Nephron progenitor cell (in vitro differentiated cells): ENCODE measurements at regions not wholly inside any gene's neighbourhood (a gene's known extent, or its start where the extent isn't known, plus 50 kb on each side); places are given as distances from the start of the nearest gene placed in this dataset.

Source experiments
- DNase-seq: peaks from one replicate; pipeline ENCODE4 v3.0.0; 2021
- H3K27ac Mint-ChIP-seq: 2 replicates; pipeline ENCODE4 v1.8.0; 2021; ENCODE audit warnings: mild to moderate bottlenecking, moderate library complexity, mixed read lengths
- H3K27me3 Mint-ChIP-seq: 2 replicates; pipeline ENCODE4 v1.8.0; 2021; ENCODE audit warnings: mild to moderate bottlenecking, low read depth, mixed read lengths; ENCODE audit not compliant: poor library complexity
- H3K36me3 Mint-ChIP-seq: 2 replicates; pipeline ENCODE4 v1.8.0; 2021; ENCODE audit warnings: low read depth, mixed read lengths
- H3K4me1 Mint-ChIP-seq: 2 replicates; pipeline ENCODE4 v1.8.0; 2021; ENCODE audit warnings: mixed read lengths
- H3K4me3 Mint-ChIP-seq: 2 replicates; pipeline ENCODE4 v1.8.0; 2021; ENCODE audit warnings: mild to moderate bottlenecking, moderate library complexity, mixed read lengths
- H3K9me3 Mint-ChIP-seq: 2 replicates; pipeline ENCODE4 v1.8.0; 2021; ENCODE audit warnings: mild to moderate bottlenecking, moderate library complexity, mixed read lengths
- TF ChIP-seq, protein P1 (sequence below): fragments of 200-600 bp; sonication (generic); IDR thresholded peaks from 2 replicates; pipeline ENCODE4 v1.5.0; 2021; ENCODE audit warnings: antibody characterized with exemption

DNA sequence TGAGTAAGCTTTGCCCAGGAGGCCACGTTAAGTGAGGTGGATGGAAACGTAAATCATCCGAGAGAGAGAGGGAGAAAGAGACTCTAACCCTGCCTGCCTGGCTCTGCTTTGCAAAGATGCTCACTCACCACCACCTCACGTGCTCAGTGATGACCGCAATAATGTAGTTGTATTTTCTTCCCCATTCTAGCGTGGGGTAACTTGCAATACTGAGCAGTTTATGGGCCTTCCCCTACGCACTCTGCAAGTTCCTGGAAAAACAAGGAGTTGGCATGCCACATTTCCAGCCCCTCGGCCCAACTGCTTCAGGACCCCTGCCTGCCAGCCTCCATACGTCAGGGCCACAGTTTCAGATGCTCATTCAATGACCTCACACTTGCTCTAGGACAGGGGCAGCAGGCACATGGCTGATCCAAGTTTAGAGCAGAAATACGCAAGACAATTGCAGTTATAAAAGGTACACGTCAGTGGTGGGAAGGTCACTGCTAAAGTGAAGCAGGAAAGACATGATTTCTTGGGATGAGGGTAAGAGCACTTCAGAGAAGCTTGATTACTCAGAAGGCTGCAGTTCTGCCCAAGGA, 112.5 kb upstream of the RAB4A start:
- TF ChIP-seq, protein P1, sequence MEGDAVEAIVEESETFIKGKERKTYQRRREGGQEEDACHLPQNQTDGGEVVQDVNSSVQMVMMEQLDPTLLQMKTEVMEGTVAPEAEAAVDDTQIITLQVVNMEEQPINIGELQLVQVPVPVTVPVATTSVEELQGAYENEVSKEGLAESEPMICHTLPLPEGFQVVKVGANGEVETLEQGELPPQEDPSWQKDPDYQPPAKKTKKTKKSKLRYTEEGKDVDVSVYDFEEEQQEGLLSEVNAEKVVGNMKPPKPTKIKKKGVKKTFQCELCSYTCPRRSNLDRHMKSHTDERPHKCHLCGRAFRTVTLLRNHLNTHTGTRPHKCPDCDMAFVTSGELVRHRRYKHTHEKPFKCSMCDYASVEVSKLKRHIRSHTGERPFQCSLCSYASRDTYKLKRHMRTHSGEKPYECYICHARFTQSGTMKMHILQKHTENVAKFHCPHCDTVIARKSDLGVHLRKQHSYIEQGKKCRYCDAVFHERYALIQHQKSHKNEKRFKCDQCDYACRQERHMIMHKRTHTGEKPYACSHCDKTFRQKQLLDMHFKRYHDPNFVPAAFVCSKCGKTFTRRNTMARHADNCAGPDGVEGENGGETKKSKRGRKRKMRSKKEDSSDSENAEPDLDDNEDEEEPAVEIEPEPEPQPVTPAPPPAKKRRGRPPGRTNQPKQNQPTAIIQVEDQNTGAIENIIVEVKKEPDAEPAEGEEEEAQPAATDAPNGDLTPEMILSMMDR, result no peak
- Mint-ChIP-seq H3K36me3 (peaks cover under 1% of the 10 kb centered on the region), H3K4me1 (peaks cover 87% of the 10 kb centered on the region), H3K27me3 (peaks cover 5% of the 10 kb centered on the region), H3K9me3 (peaks cover under 1% of the 10 kb centered on the region), H3K4me3 (no peak overlapping the region), H3K27ac (no peak overlapping the region)
- no peak for DNase-seq

DNA sequence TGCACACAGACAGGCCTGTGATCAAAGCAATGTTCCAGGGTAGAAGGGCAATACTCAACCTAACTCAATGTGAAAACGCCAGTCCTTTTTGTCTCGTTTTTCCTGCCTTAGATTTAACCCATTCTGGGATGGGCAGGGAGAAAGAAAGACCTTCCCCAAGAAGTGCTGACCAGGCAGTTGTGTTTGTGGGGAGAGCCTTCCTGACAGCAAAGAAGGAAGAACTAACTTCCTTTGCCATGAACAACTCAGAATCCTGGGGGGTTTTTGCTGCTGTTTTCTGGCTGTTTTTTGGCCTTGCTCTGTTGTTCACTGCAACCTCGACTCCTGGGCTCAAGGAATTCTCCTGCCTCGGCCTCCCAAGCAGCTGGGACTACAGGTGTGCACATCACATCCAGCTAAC, 112.0 kb upstream of the RAB4A start:
- Mint-ChIP-seq H3K27me3 (peaks cover 8% of the 10 kb centered on the region), H3K27ac (no peak overlapping the region), H3K4me1 (peaks cover 84% of the 10 kb centered on the region), H3K4me3 (no peak overlapping the region), H3K36me3 (no peaks in the 10 kb centered on the region), H3K9me3 (no peaks in the 10 kb centered on the region)
- TF ChIP-seq, protein P1, result no peak
- DNase-seq, result no peak

DNA sequence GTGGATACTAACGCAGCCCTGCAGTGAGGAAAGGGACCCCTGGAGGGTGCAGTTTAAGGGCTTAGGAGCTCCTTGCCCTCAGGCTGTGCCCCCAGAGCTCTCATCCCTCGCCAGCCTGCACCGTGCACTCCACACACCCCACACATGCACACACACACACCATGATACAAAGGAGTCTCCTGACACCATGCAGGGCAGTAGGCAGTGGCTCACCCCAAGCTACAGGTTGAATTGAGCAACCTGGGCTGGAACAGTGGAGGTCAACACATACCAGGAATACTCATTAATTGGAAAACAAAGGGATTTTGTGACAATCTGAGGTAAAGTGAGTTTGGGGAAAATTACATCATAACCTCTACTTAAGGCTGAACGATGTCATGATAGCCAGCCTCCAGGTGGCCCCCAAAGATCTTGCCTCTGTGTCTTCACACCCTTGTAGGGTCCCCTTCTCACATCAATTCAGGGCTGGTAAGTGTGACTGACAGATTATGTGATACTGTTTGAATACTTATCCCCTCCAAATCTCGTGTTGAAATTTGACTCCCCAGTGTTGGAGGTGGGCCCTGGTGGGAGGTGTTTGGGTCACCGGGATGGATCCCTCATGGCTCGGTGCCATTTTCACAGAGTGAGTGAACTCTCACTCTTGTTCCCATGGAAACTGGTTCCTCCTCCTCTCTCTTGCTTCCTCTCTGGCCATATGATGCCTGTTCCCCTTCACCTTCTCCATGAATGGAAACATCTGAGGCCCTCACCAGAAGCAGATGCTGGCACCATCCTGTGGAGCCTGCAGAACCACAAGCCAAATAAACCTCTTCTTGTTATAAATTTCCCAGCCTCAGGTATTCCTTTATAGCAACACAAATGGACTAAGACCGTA, 111.0 kb upstream of the RAB4A start:
- H3K36me3 Mint-ChIP-seq, result no peaks in the 10 kb centered on the region
- H3K9me3 Mint-ChIP-seq, result no peaks in the 10 kb centered on the region
- no peak for DNase-seq
- H3K27ac Mint-ChIP-seq, result no peak overlapping the region
- H3K4me1 Mint-ChIP-seq, result peaks cover 84% of the 10 kb centered on the region
- peaks cover 8% of the 10 kb centered on the region for H3K27me3 Mint-ChIP-seq
- H3K4me3 Mint-ChIP-seq, result no peak overlapping the region
- TF ChIP-seq, protein P1, result no peak

DNA sequence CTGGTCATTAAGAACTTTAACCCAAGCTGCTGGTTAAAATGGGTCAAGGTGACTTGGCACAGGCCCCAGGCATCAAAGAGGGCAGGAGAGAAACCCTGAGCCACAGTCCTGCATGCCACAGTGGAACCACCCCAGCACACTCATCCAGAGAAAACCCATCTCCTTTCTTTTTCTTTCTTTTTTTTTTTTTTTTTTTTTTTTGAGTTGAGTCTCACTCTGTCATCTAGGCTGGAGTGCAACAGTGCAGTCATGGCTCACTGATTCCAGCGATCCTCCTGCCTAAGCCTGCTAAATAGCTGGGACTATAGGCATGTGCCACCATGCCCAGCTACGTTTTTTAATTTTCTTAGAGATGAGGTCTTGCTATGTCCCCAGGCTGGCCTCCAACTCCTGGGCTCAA, 109.2 kb upstream of the RAB4A start:
- no peaks in the 10 kb centered on the region for H3K36me3 Mint-ChIP-seq
- H3K9me3 Mint-ChIP-seq, result no peaks in the 10 kb centered on the region
- peaks cover 6% of the 10 kb centered on the region for H3K27me3 Mint-ChIP-seq
- peaks cover 79% of the 10 kb centered on the region for H3K4me1 Mint-ChIP-seq
- no peak for DNase-seq
- H3K4me3 Mint-ChIP-seq, result no peak overlapping the region
- TF ChIP-seq, protein P1, result no peak
- H3K27ac Mint-ChIP-seq, result no peak overlapping the region

DNA sequence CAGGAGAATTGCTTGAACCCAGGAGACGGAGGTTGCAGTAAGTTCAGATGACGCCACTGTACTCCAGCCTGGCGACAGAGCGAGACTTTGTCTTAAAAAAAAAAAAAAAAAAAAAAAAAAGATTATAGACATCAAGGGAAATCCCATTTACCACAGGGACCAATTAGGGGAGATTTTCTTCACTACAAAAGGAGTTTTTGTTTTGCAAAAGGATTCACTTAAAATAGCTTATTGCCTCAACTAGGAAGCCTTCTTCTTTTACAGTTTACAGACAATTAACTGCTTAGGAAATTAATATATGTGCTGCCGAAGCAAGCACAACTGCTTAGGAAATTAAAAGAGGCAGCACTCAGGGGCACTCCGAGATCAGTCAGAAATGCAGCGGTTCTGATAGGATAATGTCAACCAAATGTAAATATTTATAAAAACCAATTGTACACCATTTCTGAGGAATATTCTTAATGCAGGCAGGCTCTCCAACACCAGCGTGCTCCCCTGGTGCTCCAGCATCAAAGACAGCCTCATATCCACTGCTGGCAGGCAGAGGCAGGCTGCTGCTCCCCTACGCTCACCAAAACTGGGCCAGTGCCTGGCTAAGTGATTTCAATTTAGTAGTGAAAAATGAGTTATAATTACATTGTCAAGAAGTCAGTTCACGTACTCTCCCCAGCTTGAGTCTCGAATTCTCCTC, 107.9 kb upstream of the RAB4A start:
- H3K36me3 Mint-ChIP-seq, result no peaks in the 10 kb centered on the region
- H3K4me1 Mint-ChIP-seq, result peaks cover 83% of the 10 kb centered on the region
- peaks cover 7% of the 10 kb centered on the region for H3K27me3 Mint-ChIP-seq
- H3K27ac Mint-ChIP-seq, result no peak overlapping the region
- no peak overlapping the region for H3K4me3 Mint-ChIP-seq
- TF ChIP-seq, protein P1, result no peak
- DNase-seq, result no peak
- H3K9me3 Mint-ChIP-seq, result no peaks in the 10 kb centered on the region
